CMK (cell line): ENCODE measurements at regions not wholly inside any gene's neighbourhood (a gene's known extent, or its start where the extent isn't known, plus 50 kb on each side); places are given as distances from the start of the nearest gene placed in this dataset.
"Not testable (repeated sequence)": the region's sequence is repeated elsewhere in the genome, so short reads cannot be mapped to it uniquely, and the experiment has no call there.

Experiments used
- DNase-seq: peaks from one replicate; pipeline ENCODE4 v3.0.0-alpha.2; 2010; ENCODE audit warnings: low read depth

DNA sequence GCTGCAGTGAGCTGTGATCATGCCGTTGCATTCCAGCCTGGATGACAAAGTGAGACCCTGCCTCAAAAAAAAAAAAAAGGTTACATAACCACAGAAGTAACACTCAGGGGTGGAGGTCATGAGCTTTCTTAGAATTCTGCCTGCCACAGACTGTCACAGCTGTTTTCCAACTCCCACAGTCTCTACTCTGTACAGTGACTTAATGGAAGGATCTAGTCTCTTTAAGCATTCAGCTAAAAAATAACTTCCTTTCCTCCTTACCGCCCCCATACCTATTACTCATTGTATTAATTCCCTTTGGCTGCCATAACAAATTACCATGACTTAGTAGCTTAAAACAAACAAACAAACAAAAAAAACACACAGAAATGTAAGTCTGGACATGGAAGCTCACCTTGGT is 99.6 kb upstream of the UBE2E1 start:
- DNase-seq: no peak

DNA sequence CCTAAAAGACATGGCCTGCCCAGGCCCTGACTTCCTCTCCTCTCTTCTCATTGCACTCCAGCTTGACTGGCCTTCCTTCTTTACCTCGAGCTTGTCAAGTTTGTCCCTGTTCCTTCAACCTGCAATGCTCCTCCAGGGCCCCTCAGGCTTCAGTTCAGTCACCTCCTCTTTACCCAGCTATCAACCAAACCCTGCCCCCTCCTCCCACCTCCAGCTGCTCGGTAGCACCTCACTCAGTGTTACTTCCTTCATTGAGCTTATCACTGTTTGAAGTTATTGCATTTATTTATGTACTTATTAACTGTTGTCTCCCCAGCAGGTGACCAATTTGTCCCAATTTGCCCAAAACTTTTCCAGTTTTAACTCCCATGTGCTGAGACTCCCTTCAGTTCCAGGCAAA is 95.8 kb upstream of the UBE2E1 start:
- no peak for DNase-seq

DNA sequence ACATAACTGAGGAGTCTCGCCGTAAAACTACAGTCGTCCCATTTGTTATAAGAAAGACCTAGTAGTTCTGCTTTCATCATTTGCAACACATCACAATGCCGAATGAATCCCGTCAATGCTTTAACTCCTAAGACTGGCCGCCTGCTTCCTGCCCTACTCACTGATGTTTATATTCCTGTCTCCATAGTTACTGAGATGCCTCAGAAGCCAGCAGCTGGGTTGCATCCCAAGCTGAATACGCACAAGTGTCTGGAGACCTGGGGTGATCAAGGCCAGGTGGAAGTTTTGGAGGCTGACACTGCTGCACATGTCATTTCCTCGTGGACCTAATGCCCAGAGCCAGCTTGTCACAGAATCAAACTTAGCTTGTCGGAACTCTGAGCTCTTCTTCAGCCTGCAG is 95.2 kb upstream of the UBE2E1 start:
- no peak for DNase-seq

DNA sequence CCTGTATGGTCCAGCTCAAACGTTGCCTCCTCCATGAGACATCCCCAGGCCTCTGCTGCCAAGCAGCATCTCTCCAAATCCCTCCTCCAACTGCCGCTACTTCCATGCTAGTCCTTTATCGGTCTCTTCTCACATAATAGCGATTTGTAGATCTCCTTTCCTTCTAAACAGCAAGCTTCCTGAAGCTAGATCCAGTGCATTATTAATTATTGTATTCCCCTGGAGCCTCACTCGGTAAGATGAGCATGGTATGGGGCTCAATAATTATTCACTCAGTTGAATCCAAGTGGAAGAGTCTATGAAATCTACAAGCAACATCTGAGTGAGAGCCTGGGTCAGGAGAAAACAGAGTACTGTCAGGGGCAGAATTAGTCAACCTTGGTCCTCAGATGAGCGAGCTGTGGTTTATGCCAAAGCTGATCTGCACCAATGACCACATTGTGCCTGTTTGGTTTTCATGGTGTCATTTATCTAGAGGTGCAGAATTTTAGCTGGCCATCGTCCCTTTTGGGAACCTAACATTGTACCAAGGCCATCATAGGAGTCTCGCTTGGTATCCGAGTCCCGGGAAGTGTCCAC is 93.8 kb upstream of the UBE2E1 start:
- DNase-seq: no peak

DNA sequence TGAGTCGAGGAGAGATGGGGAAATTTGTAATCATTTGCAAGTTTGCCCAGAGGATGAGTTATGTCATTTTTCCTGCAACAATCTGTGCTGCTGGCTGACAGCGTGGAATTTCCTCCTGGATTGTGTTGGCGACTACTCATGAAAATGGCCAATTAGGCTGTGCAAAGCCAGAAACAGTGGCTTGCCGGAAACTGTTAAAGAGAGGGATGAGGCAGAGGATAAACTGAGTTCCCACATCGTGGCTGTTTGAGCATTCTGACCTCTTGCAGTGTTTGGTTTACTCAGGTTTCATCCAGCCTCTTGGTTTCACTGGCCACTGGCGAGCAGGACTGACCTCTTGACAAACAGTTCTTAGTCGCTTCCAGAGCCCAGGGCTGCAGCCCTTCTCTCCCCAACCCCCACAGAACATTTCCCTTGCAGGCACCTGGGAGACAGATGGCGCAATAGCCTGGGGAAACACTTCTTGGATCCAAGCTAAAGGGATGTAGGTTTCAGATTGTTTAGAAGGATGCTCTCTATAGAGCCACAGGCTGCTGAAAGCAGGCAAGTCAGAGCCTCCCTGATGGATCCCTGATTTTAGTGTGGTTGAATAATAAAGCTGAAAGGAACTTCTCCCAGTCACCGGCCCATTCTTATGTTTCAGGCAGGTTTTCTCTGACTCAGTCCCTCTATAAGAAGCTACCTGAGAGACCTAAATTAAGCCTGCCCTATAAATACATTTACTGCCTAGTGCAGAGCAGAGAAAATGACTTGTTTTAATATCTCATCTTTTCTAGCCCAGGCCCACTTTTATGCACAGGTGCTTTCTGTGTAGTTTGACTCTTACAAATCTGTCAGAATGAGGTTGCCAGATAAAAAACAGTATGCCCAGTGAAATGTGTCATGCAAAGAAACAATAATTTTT is 92.8 kb upstream of the UBE2E1 start:
- no peak for DNase-seq

DNA sequence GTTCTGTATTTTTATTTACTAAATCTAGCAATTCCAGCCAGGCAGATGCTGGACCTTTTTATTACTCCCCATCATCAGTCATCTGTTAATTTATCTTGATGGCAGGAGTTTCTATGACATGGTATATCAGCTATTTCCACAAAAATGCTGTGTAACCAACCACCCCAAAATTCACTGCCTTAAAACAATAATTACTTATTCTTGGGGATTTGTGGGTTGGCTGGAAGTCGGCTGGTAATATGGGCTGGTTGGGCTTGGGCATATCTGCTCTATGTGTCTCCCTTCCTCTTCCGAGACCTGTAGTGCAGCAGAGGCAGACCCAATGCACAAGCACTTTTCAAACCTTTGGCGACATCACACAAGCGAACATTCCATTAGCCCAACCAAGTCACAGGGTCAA is 92.1 kb upstream of the UBE2E1 start:
- DNase-seq: no peak

DNA sequence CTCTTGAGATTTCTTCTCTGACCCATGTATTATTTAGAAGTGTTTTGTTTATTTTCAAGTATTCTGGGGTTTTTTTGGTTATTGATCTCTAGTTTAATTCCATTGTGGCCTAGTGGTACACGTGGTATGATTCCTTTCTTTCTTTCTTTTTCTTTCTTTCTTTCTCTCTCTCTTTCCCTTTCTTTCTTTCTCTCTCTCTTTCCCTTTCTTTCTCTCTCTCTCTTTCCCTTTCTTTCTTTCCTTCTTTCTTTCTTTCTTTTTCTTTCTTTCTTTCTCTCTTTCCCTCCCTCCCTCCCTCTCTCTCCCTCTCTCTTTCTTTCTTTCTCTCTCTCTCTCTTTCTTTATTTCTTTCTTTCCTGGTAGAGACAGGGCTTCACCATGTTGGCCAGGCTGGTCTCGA is 85.7 kb upstream of the UBE2E1 start:
- DNase-seq: no peak

DNA sequence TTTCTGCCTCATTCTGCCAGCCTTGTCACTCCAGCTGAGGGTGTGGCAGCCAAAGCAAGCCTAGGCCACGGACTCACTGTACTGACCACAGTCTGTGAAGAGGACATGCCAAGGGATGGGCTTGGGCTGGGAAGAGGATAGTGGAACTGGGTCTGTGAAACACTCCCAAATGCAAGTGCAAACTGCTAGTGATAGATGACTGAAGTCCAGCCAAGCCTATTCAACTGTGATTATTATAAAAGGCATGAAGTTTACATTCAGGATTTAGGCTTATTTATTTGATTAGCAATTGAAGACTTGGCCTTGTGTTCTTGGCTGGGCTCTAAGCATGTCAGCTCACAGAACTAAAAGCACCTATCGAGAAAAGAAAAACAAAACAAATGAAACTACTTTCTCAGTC is 84.9 kb upstream of the UBE2E1 start:
- no peak for DNase-seq

DNA sequence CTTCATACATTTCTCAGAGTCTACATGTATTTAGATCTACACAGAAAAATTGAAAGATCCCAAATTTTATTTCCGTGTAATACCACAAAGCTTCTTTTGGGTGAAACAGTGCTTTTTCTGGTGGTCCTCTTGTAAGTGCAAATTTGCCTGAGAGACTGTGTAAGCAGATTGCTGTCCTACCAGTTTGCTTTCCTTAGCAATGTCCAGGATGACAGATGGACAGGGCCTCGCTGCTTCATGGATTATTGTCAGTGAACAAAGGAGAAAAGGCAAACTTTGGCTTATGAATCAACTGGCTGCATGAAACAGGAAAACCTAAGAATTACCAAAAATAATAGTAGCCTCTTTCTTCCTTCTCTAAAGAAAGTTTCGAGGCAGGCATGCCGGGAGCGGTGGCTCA is 82.6 kb upstream of the UBE2E1 start:
- DNase-seq: no peak

DNA sequence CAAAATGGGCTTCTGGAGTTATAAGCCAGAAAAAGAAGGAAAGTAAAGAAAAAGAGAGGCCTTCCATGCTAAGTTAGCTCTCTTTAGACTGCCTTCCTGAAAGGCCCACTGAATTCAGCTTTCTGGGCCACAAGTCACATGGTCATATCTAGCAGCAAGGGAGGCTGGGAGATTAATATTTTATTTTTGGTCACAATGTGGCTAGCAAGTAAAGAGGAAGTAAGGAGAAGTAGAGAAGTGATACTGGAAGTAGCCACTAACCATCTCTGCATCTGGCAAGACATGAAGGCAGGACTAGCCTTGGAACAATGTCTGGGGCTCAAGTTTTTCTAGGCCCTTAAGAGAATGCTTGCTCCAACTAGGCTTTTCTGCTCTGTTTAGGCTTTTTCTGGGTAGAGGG is 81.8 kb upstream of the UBE2E1 start:
- DNase-seq: peak; percentile 11

DNA sequence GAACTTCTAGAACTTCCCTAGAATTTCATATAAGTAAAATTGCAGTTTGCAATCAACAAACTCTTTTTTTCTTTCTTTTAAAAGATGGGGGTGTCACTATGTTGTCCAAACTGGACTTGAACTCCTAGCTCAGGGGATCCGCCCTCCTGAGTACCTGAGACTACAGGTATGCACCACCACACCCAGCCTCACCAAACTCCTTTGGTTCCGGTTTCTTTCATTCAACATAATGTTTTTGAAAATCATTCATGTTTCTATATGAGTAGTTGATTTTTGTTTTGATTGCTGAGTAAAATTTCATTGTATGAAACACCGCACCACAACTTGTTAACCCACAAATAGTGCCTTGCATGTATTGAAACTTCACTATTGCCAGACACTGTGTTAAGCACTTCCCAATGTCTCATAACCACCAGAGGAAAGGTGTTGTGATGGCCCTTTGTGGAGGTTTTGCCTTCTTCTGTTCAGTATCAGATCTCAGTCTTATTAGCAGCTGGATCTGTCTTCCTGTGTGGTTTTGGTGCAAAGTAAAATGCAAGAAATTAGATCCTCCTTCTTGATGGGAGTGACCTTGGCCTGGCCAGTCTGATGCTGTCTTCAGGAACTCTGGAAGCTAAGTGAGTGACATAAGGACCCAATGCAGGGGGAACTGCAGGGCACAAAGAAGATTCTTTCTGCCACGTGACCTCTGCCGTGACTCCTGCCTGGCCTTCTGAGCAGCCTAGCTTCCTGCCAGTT is 78.8 kb upstream of the UBE2E1 start:
- no peak for DNase-seq

DNA sequence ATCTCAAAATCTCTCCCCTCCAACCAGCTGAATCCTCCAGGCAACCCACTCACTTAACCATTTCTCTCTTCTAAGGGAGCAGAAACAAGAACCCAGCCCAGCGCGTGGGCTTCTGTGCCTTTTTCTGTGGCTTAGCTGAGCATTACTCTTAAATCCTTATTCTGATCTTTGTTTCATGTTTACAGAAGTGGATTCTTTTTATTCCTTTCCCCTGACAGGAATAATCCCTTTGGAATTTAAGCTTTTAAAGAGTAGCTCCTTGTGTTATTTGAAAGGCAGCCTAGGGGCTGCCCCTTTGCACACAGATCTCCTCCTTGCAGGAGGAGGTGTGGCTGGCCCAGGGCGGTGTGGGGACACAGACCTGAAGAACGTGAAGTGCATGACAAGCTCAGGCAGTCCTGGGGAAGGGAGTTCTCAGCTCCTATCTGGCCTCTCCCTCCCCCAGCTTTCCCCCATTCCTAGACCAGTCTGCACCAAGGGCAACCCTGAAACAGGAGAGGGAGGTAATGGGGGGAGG is 77.1 kb upstream of the UBE2E1 start:
- no peak for DNase-seq

DNA sequence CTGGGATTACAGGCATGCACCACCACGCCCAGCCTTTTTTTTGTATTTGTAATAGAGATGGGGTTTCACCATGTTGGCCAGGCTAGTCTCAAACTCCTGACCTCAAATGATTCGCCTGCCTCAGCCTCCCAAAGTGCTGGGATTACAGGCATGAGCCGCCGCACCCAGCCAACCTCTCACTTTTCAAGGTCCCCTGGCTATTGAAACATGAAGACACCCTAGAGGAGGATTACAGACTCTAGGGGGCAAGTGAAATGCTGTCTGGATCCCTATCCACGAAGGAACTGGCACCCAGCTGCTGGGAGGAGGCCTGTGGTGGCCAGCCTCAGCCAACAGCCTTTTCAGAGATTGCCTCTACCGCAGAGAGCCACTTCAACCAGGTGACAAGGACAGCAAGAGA is 76.4 kb upstream of the UBE2E1 start:
- DNase-seq: not testable (repeated sequence)

DNA sequence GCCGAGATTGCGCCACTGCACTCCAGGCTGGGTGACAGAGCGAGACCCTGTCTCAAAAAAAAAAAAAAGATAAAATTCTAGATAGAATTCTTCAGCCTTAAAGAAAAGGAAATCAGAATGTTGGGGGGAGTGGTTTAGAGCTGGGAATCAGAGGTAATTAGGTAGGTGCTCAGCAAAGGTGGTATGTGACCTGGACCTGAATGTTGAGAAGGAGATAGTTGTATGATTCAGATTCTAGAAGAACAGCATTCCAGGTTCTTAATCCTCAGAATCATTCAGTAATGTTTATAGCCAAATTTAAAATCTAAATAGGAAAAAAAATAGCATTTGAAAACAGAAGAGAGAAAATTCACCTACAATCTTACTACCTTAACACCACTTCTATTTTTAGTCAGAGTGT is 71.3 kb upstream of the UBE2E1 start:
- no peak for DNase-seq

DNA sequence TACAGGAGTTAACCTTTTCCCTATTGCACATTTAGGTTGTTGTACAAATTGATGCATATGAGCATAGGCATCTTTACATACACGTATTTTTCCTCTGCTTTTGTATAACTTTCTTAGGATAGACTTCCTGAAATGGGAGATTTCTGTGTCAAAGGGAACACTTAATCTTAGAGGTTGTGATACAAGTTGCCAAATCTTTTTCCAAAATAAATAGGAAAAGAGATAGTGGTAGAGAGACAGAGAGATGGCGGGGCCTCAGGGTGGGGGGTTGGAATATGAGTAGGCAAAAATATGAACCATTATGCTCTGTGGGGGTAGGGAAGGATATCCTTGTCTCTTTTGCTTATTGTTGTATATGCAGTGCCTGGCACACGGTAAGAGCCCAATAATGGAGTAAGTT is 70.7 kb upstream of the UBE2E1 start:
- DNase-seq: no peak

DNA sequence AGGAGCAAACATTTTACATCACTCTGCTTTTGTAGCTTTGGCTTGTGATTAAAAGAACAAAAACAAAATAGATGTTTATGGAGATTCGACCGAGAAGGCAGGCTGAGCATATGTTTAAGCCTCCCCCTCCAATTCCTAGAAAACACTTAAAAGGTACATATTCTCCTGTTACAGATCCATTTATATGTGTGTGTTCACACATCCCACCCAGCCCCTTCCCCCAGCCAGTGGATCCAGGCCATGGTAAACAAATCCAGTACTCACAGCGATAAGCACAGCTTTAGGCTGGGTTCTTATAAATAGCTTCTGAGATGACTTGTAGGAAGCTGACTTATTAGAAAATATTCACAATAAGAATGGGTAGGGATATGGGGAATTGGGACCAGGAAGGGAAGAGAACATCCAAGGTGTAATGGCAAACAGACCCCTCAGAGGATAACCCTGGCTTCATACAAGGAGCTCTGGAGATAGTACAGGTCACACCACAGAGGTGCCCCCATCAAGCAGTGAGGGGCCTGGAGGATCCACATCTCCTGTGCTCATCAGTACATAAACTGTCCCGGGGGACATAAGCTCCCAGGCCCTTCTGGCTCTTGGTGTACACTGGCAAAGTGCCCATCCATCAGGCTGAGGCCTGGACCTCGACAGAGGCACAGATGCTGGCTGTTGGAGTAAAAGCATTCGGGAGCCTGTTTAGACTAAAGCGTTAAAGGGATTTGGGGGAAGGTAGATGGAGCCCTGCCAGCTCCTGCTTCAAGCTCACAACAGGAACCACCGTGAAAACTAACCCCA is 70.0 kb upstream of the UBE2E1 start:
- DNase-seq: no peak

DNA sequence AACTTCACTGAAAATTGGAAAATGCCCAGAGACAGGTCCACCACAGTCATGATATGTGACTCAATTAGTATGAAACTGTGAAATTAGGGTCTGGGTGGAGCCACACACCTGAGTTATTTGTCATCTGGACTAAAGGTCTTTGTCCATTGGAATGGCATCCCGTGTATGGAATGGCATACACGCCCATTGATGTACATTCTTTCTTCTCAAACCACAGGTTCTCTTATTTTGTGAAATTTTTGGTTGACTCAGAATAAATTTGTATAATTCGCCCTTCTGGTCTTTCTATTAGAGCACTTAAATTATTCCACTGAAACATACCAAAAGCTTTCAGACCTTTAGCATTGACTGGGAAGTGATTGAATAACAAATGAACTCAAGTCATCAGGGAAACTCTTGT is 66.8 kb upstream of the UBE2E1 start:
- DNase-seq: no peak

DNA sequence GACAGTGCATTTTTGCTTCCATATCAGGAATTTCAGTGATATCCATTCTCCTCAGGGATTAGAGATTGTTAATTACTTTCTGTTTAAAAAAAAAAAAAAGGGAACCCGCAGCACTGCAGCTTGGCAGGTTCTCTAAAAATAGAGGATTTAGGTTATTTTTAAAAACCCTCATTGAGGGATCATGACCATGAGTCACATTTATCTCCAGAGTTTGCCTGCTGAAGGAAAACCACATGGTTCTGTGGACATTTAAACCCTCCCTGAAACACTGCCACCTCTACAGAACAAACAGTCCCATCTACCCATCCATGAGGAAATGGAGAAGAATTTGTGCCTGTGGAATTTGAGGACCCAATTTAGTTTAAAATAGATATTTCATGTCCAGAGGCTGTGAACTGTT is 66.2 kb upstream of the UBE2E1 start:
- no peak for DNase-seq

DNA sequence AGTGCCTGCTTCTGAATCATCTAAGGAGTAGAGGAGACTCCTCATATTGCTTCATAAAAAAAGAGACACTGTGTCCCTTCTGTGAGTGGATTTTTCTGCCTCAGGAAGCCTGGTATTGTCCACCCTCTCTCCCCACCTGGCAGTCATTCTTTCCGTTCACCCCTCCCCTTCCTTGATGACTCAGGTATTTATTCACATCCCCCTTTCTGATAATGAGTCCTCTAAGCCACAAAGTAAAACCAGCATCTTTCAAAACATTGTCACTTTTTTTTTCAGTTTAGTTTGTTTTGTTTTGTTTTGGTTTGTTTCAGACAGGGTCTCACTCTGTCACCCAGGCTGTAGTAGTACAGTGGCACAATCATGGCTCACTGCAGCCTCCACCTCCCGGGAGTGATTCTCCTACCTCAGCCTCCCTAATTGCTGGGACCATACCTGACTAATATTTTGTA is 65.2 kb upstream of the UBE2E1 start:
- DNase-seq: no peak

DNA sequence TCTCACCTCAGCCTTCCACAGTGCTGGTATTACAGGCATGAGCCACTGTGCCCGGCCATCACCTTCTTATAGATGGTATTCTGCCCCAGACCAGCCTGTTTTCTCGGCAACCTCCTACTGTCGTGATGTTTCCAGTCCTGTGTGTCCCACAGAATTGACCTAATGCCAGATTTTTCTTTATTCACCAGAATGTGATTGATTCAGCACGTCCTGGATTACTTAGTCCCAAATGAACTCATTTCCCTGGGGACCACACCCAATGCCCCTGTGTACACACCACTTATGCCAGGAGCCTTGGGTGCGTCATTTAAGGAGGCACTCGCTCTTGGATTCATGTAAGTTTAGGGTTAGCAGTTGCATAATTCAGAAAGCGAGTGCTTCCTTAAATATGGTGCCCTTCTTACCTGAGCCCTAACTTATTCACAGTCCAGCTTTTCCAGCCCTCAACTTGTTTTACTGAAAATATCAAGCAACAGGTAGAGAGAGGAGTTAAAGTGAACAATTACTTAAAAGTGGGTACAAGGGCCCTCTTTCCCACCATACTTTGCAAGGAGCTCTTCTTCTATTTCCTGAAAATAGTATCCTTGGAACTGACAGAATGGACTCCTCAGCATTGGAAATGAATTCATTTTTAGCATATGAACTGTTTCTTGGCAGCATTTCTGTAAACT is 64.6 kb upstream of the UBE2E1 start:
- DNase-seq: no peak

DNA sequence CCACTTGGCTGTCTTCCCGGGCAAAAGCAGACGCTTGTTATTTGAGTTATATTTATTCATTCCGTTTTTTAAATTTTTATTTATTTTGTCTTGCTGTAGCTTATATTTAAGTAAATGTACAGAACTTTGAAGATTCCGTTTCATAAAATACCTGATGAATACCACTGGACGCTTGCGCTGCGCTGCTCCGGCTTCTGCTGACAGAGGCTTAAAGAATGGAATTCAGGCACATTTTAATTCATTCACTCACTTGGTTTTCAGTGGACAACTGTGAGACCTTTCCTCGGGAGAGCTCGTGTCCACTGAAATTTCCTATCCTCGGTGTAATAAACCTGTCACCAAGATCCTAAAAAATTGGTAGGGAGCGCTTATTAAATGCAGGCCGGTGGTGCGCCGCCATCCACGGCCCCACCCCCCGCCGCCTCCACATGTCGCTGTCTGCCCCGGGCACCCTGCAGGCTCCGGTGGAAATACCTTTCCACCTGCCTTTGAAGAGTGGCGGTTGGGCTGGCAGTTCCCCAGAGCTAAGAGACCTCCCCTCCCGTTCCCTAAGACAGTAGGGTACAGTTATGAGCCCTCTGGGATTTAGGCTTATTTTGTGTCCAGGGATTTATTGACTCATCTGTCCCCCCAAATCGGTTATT is 62.5 kb upstream of the UBE2E1 start:
- DNase-seq: no peak
